Right renal pelvis (tissue), 4 donors: ENCODE measurements at regions not wholly inside any gene's neighbourhood (a gene's known extent, or its start where the extent isn't known, plus 50 kb on each side); places are given as distances from the start of the nearest gene placed in this dataset.
"Not testable (repeated sequence)": the region's sequence is repeated elsewhere in the genome, so short reads cannot be mapped to it uniquely, and the experiment has no call there.

ENCODE experiments used
- DNase-seq, 4 donors: peaks; one replicate each; pipeline ENCODE4 v3.0.0-alpha.2; 2013; ENCODE audit warnings: low read depth in 4 of 4, low spot score in 3 of 4, missing footprints in 1 of 4

DNA sequence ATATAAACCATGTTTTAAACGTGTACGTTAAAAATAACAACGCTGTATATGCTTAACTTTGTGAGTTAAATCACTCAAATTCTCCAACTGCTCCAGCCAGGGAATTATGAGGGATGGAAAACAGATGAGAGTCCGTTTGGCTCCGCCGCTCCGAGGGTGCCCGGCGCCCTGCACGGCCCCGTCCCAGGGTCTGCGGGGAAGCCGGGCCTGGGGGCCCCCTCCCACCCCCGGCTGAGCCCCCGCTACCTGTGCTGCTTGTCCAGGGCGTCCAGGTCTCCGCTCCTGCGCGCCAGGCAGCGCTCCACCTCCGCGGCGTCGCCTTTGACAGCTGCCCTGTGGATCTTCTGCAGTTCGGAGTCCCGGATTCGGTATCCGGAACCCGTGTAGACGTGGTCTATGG, 415.5 kb downstream of the FOXD4L4 start:
- DNase-seq: not testable (repeated sequence)

DNA sequence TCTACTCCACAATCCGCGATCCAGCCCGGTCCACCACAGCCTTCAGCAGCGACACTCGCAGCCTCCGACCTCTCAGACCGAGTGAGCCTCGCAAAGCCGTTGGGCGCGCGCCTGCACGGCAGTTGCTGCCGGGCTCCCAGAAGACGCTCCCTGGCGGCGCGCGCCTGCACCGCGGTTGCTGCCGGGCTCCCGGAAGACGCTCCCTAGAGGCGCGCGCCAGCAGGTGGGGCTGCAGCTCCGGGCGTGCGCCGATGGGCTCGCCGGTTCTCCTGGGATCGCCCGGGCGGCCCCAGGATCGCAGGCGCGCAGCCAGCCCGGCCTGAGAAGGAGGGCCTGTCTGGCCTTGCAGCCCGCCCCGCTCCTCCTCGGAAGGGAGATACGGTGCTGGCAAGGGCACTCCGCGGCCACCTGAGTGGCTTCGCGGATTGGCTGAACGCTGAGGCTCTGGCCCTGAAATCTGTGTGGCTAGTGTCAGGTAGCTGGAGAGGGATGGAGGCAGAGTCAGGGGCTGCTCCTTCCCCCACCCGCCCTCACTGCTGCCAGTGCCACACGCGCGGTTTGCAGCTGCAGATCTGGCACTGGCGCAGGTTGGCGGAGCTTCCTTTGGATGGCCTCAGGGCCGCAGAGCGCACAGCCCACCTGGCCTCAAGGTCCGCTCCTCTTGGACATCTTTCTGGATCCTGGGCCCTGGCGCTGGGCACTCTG, 416.2 kb downstream of the FOXD4L4 start:
- peak in 3 of 4 donors; percentile 12 to 43 (median 29) for DNase-seq

DNA sequence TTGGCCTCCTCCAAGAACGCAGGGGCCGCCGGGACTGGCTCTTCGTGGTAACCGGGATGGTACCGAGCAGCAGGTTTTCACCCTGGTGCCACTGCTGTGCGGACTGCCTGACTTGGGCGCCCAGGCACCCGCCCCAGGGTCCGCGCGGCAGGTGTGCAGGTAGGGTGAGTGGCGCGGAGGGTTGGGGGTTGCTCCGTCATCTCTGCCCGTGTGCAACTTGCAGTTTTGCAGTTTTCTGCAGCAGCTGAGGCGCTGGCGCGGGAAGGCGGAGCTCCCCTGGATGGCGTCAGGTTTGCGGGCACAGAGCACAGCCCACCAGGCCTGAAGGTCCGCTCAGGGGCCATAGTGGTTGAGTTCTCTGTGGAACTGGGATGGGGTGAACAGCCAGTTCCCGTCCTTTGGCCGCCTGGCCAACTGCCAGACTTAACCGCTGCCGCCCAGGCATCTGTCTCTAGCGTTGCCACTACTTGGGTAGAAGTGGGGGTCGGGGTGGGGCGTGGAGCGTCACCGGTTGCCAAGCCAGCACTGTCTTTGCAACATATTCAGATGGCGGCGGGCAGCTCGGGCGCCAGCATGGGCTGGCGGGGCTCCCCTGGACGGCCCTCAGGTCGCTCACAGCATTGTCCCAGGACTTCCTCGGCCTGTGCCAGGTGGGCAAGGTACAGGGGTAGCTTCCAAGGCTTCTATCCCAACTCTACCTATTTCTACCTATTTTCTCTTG, 417.2 kb downstream of the FOXD4L4 start:
- not testable (repeated sequence) for DNase-seq

DNA sequence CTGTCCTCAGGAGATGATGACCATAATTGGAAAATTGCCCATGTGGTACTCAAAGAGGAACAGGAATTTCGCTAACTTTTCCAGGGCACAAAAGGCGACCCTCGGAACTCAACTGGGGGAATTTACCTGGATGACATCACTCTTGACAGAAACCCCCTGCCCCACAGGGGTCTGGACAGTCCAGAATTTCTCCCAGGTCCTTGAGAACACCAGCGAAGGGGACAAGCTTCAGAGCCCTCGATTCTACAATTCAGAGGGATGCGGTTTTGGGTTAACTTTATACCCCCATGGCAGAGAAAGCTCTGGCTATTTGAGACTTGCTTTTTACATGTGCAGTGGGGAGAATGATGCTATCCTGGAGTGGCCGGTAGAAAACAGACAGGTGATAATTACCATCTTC, 445.4 kb downstream of the FOXD4L4 start:
- not testable (repeated sequence) for DNase-seq

DNA sequence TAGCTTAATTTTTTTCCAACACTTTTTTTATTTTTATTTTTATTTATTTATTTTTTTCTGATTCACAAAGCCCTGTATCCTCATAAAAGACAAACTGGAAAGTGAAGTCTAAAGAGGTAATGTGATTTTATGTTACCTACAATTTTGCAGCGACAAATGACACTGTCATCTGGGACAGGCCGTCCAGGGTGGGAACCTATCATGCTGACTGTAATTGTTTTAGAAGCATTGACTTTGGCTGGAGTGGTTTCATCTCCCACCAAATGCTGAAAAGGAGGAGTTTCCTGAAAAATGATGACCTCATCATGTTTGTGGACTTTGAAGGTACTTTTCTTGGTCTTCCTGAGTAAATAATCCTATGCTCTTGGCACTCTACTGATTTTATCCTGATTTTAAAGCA, 446.7 kb downstream of the FOXD4L4 start:
- not testable (repeated sequence) for DNase-seq

DNA sequence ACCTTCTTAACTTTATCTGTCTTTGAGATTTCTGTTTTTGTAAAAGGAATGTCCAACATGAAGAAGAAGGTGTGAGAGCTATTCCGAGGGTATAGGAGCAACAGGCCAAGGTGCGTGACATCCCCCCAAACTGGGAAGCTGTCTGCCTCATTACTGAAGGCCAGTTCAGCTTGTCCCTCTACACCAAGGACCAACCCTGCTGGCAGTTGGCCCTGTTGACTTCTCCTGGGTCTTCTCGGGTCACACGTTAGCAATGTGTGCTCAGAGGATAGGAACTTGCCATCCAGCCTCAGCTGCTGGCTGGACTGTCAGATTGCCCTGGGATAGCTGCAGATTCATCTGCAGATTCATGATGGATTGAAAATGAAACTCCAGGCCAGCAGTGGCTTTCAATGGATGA, 460.3 kb downstream of the FOXD4L4 start:
- DNase-seq: not testable (repeated sequence)

DNA sequence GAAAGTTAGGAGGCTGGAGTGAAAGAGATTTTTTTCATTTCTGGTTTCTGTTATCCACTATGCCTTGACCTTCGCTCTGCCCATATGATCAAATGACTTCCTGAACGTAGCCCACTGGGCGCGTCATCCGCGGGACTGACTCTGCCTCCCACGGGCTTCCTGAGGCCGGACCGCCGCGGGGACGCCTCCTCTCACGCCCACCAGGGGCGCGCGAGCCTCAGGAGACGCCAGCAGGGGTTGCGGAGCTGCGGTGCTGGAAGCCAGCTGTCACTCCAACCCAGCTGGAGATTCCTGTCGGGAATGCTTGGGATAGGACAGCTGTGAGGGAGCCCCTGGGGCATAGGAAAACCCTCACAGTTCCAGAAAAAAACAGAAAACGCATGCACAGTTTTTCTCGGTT, 461.5 kb downstream of the FOXD4L4 start:
- not testable (repeated sequence) for DNase-seq

DNA sequence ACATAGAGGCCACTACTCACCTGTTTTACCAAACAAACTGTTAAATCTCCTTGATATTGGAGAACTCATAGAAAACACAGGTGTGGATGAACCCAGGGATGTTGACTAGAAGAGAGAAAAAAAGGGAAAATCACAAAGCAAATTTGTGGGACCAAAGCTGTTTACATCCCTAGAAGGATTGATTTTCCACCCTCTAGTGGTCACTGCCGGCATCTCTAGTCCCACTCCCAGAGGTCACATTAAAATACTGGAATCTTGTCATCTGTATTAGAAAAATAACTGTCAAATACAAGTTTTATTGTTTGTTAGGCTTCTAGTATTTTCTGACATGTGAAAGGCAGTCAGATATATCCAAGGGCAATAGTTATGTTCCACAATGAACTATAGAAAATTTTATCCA, 469.7 kb downstream of the FOXD4L4 start:
- DNase-seq: not testable (repeated sequence)

DNA sequence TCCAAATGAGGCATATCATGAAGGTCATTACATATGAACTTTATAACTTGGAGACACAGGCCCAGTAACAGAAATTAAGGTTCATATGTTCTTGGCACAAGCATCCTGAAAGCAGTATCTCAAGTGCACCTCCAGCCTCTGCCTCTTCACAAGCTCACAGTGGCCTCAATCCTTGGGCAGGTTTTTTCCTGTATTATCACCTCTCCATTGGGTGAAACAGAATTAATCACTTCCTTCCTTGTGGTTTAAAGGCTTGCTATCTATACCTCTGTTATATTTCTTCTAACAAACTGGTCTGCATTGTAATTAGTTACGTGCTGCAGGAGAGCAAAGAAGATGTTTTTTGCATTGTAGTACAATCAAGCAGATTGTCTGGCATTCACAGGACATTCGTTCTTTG, 471.0 kb downstream of the FOXD4L4 start:
- not testable (repeated sequence) for DNase-seq

DNA sequence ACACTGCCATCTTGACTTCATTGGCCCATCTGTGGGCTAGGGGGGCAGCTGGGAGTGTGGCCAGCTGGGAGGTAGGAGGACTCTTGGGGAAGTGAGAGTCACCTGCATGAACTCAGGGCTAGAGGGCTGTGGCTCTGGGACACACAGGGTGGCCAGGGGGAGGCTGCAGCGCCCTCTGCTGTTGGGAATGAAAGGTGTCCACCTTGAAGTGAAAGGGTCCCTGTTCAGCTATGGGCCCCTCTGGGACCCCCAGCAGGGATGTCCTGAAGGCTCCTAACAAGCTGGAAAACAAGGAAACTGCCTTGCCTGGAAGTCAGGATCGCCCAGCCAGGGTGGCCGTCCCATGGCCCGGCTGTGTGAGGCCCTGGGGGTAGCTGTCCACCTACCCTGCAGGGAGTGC, 507.8 kb downstream of the FOXD4L4 start:
- not testable (repeated sequence) for DNase-seq

DNA sequence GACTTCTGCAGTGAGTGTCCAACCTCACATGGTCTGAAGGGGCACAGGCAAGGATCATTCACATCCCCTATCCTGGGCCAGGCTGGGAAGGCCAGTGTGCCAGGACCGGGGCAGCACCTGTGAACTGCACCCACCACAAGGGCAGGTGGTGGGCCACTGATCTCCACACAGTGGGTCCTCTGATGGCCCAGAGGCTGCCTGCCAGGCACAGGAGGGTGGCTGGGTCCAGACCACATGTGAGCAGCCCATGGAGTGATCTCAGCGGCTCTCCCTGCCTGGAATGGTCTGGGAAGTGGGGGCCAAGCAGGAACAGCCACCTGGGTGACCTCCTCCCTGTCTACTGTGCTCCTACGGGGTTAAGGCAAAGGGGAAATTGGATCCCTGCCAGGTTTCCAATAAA, 508.5 kb downstream of the FOXD4L4 start:
- DNase-seq: not testable (repeated sequence)

DNA sequence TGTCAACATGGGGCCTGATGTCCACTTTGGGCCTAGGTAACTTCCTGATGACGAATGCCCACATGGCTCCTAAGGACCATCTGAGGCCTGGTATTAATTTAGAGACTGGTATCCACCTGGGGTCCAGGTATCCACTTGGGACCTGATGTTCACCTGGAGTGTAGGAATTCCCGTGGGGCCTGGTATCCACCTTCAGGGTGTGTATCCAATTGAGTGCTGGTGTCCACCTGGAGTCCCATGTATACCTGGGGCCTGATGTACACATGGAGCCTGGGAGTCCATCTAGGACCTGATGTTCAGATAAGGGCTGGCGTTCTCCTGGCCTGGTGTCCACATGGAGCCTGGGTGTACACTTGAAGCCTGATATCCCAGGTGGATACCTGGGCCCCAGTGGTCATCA, 520.6 kb downstream of the FOXD4L4 start:
- not testable (repeated sequence) for DNase-seq

DNA sequence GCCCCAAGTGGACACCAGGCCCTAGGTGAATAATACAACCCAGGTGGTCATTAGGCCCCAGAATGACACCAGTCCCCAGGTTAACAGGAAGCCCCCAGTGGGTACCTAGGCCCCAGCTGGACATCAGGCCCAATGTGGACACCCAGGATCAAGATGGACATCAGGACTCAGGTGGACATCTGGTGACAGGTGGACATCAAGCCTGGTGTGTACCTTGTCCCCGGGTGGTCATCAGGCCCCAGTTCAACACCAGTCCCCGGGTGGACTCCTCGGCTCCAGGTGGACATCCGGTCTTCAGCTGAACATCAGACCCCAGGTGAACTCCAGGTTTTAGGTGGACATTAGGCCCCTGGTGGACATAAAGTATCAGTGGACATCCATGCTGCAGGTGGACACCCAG, 524.6 kb downstream of the FOXD4L4 start:
- not testable (repeated sequence) for DNase-seq

DNA sequence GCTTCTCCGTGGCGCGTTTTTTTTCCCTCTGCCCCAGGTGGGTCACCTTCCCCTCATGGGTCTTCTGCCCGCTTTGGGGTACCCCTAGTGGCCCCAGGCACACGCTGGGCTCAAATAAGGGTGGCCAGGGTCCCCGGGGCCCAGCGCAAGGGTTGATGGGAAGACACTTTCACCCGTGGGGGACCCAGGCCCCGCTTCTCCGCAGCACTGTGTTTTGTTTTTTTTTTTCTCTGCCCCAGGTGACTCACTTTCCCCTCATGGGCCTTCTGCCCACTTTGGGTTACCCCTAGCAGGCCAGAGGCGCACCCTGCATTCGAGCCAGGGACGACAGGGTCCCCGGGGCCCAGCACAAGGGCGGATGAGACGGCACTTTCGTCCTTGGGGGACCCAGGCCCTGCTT, 526.7 kb downstream of the FOXD4L4 start:
- DNase-seq: not testable (repeated sequence)

DNA sequence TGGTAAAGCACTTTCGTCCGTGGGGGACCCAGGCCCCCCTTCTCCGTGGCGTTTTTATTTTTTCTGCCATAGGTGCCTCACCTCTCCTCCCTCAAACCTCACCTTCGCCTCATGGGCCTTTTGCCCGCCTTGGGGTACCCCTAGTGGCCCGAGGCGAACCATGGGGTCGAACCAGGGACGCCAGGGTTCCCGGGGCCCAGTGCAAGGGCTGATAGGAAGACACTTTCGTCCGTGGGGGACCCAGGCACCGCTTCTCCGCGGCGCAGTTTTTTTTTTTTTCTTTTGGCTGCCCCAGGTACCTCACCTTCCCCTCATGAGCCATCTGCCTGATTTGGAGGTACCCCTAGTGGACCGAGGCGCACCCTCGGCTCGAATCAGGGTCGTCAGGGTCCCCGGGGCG, 527.8 kb downstream of the FOXD4L4 start:
- DNase-seq: not testable (repeated sequence)

DNA sequence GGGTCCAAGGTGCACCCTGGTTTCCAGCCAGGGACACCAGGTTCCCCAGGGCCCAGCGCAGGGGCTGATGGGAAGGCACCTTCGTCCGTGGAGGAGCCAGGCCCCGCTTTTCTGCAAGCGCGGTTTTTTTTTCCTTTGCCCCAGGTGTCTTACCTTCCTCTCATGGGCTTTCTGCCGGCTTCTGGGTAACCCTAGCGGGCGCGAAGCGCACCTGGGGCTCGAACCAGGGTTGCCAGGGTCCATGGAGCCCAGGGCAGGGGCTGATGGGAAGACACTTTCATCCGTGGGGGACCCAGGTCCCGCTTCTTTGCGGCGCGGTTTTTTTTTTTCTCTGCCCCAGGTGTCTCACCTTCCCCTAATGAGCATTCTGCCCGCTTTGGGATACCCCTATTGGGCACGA, 529.3 kb downstream of the FOXD4L4 start:
- not testable (repeated sequence) for DNase-seq

DNA sequence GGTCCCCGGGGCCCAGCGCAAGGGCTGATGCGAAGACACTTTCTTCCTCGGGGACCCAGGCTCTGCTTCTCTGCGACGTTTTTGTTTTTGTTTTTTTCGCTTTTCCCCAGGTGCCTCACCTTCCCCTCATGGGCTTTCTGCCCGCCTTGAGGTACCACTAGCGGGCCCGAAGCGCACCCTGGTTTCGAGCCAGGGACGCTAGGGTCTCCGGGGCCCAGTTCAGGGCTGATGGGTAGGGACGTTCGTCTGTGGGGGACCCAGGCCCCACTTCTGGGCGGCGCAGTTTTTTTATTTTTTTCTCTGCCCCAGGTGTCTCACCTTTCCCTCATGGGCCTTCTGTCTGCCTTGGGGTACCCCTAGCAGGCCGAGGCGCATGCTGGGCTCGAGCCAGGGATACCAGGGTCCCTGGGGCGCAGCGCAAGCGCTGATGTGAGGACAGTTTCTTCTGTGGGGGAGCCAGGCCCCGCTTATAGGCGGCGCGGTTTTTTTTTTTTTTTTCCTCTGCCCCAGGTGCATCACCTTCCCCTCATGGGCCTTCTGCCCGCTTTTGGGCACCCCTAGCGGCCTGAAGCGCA, 530.0 kb downstream of the FOXD4L4 start:
- DNase-seq: not testable (repeated sequence)

DNA sequence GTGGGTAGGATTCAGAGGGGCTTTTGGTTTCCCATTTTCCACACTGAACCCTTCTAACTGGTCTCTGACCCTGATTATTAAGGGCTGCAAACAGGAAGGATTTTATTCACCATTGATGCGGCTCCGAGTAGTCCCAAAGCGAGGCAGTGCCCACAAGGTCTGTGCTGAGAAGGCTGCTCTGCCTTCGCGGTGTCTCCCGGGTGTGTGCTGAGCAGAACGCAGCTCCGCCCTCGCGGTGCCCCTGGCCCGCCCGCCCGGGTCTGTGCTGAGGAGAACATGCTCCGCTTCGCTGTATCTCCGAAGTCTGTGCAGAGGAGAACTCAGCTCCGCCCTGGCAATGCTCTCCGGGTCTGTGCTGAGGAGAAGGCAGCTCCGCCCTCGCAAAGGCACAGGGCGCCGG, 530.7 kb downstream of the FOXD4L4 start:
- DNase-seq: not testable (repeated sequence)

DNA sequence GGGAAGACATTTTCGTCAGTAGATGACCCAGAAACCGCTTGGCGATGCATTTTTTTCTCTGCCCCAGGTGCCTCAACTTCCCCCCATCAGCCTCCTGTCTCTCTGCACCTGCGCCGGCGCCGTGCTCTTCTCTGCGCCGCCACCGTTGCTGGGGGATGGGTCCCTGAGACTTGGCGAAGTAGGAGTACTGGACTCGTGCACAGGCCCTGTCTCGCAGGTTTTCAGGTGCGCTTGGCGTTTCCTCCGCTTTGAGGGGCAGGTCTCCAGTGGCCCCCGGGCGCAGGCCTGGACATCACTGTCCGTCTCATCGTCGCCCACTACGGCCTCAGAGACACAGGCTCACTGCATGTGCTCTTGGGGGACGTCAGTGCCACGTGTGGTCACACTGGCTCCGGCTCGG, 532.1 kb downstream of the FOXD4L4 start:
- not testable (repeated sequence) for DNase-seq

DNA sequence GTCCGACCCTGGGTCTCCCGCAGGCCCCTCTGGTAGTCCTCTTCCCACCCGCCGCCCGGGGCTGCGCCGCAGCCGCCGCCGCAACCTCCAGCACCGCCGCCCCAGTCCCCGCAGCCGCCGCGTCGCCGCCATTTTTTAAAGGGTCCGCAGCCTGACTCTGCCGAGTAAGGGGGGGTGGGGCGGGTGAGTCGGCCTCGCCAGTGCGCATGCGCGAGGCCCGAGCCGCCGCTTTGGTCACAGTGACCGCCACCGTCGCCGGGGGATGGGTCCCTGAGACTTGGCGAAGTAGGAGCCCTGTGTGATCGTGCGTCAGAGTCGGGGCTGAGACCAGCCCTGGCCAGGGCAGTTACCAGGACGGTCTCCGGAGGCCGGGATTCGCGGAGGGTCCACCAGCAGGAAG, 532.8 kb downstream of the FOXD4L4 start:
- not testable (repeated sequence) for DNase-seq

DNA sequence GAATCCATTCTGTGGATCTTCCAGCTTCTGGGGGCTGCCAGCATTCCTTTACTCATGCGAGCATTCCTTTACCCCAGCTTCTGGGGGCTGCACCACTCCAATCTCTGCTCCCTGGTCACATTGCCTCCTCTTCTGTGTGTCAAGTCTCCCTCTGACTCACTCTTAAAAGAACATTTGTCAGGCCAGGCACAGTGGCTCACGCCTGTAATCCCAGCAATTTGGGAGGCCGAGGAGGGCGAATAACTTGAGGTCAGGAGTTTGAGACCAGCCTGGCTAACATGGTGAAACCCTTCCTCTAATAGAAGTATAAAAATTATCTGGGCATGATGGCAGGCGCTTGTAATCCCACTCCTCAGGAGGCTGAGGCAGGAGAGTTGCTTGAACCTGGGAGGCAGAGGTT, 541.9 kb downstream of the FOXD4L4 start:
- not testable (repeated sequence) for DNase-seq
